ENCODE measurements at regions not wholly inside any gene's neighbourhood (a gene's known extent, or its start where the extent isn't known, plus 50 kb on each side); places are given as distances from the start of the nearest gene placed in this dataset.

DNA sequence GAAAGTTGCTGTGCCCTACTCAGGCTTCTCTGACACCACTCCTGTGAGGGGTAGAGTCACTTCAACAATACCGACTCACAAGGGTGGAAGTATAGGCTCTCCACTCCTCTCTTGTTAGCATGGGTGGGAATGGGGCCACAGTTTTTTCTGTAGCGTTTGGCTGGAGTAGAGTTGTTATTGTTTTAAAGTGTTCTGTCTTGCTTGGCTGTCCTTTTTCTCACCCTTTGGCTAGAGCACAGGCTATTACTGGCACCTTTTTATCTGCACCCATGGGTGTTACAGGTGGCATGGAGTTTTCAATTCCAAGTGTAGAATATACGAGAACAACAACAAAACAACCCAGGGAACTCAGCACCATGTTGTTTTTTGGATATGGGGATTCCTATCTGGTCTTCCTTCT is 74.3 kb upstream of the CD5L start (continued):
- TF ChIP-seq SAFB (IDR thresholded peaks at IDR 0.05; ENCODE audit: borderline replicate concordance, low read depth, low read length) (no peak), ZNF511 (CRISPR knock-in tag; IDR thresholded peaks at IDR 0.05) (no peak), KHSRP (IDR thresholded peaks at IDR 0.05) (no peak)
- TF ChIP-seq, protein P1, sequence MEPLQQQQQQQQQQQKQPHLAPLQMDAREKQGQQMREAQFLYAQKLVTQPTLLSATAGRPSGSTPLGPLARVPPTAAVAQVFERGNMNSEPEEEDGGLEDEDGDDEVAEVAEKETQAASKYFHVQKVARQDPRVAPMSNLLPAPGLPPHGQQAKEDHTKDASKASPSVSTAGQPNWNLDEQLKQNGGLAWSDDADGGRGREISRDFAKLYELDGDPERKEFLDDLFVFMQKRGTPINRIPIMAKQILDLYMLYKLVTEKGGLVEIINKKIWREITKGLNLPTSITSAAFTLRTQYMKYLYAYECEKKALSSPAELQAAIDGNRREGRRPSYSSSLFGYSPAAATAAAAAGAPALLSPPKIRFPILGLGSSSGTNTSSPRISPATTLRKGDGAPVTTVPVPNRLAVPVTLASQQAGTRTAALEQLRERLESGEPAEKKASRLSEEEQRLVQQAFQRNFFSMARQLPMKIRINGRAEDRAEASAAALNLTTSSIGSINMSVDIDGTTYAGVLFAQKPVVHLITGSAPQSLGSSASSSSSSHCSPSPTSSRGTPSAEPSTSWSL (CRISPR knock-in tag; IDR thresholded peaks at IDR 0.05; ENCODE audit: borderline replicate concordance) = no peak
- TF ChIP-seq, protein P2, sequence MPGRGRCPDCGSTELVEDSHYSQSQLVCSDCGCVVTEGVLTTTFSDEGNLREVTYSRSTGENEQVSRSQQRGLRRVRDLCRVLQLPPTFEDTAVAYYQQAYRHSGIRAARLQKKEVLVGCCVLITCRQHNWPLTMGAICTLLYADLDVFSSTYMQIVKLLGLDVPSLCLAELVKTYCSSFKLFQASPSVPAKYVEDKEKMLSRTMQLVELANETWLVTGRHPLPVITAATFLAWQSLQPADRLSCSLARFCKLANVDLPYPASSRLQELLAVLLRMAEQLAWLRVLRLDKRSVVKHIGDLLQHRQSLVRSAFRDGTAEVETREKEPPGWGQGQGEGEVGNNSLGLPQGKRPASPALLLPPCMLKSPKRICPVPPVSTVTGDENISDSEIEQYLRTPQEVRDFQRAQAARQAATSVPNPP (IDR thresholded peaks at IDR 0.05; ENCODE audit: borderline replicate concordance, insufficient read depth, insufficient read length) = no peak

GRCh38 chr1:157916887-157917570 is 75.4 kb upstream of the CD5L start:
- ChIA-PET CTCF (ENCODE audit: low intra/inter-chr PET ratio) (no interaction called here), POLR2A (no interaction called here)
- no peak overlapping the region for H3K9ac ChIP-seq (ENCODE audit: insufficient read depth in 1 of 2, low read depth in 2 of 2, low read length in 2 of 2)
- H3K9me3 ChIP-seq (replicated peaks; ENCODE audit: control insufficient read depth, insufficient read depth, low read depth, low read length) = no peaks in the 10 kb centered on the region
- H3K27me3 ChIP-seq (ENCODE audit: control insufficient read depth in 2 of 2, insufficient read depth in 2 of 2, low read length in 2 of 2) = no peaks in the 10 kb centered on the region
- no TSS peak for BruUV-seq (replicated peaks)
- no peak overlapping the region for H3K4me3 ChIP-seq
- no peaks in the 10 kb centered on the region for H3K9me1 ChIP-seq (ENCODE audit: control insufficient read depth, insufficient read depth, low read length)
- H3K36me3 ChIP-seq (ENCODE audit: control insufficient read depth, insufficient read depth, low read length) = no peaks in the 10 kb centered on the region
- H3K79me2 ChIP-seq (ENCODE audit: control insufficient read depth, insufficient read depth, low read length) = no peaks in the 10 kb centered on the region
- no peak overlapping the region for H3K27ac ChIP-seq (ENCODE audit: extremely low read depth, low read depth, low read length)
- H3K4me1 ChIP-seq (replicated peaks in 1 of 2; ENCODE audit: control insufficient read depth in 2 of 2, insufficient read depth in 2 of 2, low read length in 2 of 2) = no peaks in the 10 kb centered on the region
- no peak for FAIRE-seq
- no peak for ATAC-seq
- H2AFZ ChIP-seq (ENCODE audit: low read depth, low read length) = no peak overlapping the region
- TF ChIP-seq CGGBP1 (CRISPR knock-in tag; IDR thresholded peaks at IDR 0.05) (no peak), BHLHE40 (IDR thresholded peaks at IDR 0.05; ENCODE audit: low read length) (no peak), POLR2AphosphoS5 (IDR thresholded peaks at IDR 0.05; ENCODE audit: control insufficient read depth, insufficient read depth, low read depth, low read length) (no peak), ZBTB33 (CRISPR knock-in tag; IDR thresholded peaks at IDR 0.05) (no peak), ZNF277 (CRISPR knock-in tag; IDR thresholded peaks at IDR 0.05; ENCODE audit: borderline replicate concordance) (no peak), CTBP1 (IDR thresholded peaks at IDR 0.05; ENCODE audit: borderline replicate concordance) (no peak), KAT2B (IDR thresholded peaks at IDR 0.05; ENCODE audit: low read depth, low read length) (no peak)
- TF ChIP-seq, protein P3, sequence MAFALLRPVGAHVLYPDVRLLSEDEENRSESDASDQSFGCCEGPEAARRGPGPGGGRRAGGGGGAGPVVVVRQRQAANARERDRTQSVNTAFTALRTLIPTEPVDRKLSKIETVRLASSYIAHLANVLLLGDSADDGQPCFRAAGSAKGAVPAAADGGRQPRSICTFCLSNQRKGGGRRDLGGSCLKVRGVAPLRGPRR (CRISPR knock-in tag; IDR thresholded peaks at IDR 0.05) = no peak
- no peaks in the 10 kb centered on the region for H4K20me1 ChIP-seq (replicated peaks; ENCODE audit: control insufficient read depth, insufficient read depth, low read length)
- no peak overlapping the region for H3K4me2 ChIP-seq (ENCODE audit: insufficient read depth, low read length)
- no peak for DNase-seq (ENCODE audit: extremely low read depth in 1 of 4, low spot score in 3 of 4)
- in situ Hi-C loops (cut with MboI) = no loop called here
- WGBS (ENCODE audit: insufficient coverage, low coverage, missing lambda C conversion rate) = 0% methylated on average over 1 of the region's 1 CpG
- intact Hi-C loops (cut with micrococcal nuclease) = no loop called here
